ENCODE measurements at regions not wholly inside any gene's neighbourhood (a gene's known extent, or its start where the extent isn't known, plus 50 kb on each side); places are given as distances from the start of the nearest gene placed in this dataset.

DNA sequence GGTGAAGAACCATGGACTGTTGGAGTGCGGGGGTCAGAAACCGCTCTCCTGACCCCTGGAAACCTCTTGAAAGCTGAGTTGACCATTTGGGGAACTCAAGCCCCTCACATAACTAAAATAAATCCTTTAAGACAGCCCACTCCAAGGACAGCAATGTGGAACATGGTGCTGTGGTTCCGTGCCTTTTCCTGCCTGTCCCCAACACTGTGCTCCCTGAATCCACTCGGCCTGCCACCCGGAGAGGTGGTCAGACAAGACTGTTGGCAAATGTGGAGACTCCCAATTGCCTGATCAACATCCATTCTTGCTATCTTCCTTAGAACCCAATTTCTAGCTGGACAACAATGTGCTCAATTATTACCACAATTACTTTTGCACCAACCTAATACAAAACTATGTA is 286.0 kb downstream of the NPHP4 start:
- no peak for TF ChIP-seq POLR2AphosphoS5 (IDR thresholded peaks at IDR 0.05; ENCODE audit: low read depth, low read length)
- TF ChIP-seq FOXP2 (optimal IDR thresholded peaks at IDR 0.05; ENCODE audit: borderline replicate concordance, extremely low read depth, extremely low read length, insufficient read depth), result no peak
- no peak for TF ChIP-seq SIN3A (IDR thresholded peaks at IDR 0.05; ENCODE audit: borderline replicate concordance, insufficient read depth, low read length)
- no peak for TF ChIP-seq TAF1 (IDR thresholded peaks at IDR 0.05; ENCODE audit: borderline replicate concordance, insufficient read depth, low read length)
- TF ChIP-seq, protein P1, sequence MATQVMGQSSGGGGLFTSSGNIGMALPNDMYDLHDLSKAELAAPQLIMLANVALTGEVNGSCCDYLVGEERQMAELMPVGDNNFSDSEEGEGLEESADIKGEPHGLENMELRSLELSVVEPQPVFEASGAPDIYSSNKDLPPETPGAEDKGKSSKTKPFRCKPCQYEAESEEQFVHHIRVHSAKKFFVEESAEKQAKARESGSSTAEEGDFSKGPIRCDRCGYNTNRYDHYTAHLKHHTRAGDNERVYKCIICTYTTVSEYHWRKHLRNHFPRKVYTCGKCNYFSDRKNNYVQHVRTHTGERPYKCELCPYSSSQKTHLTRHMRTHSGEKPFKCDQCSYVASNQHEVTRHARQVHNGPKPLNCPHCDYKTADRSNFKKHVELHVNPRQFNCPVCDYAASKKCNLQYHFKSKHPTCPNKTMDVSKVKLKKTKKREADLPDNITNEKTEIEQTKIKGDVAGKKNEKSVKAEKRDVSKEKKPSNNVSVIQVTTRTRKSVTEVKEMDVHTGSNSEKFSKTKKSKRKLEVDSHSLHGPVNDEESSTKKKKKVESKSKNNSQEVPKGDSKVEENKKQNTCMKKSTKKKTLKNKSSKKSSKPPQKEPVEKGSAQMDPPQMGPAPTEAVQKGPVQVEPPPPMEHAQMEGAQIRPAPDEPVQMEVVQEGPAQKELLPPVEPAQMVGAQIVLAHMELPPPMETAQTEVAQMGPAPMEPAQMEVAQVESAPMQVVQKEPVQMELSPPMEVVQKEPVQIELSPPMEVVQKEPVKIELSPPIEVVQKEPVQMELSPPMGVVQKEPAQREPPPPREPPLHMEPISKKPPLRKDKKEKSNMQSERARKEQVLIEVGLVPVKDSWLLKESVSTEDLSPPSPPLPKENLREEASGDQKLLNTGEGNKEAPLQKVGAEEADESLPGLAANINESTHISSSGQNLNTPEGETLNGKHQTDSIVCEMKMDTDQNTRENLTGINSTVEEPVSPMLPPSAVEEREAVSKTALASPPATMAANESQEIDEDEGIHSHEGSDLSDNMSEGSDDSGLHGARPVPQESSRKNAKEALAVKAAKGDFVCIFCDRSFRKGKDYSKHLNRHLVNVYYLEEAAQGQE (IDR thresholded peaks at IDR 0.05; ENCODE audit: insufficient read depth in 1 of 2, low read depth in 2 of 2, low read length in 2 of 2), result no peak

- TF ChIP-seq SIN3A (IDR thresholded peaks at IDR 0.05; ENCODE audit: borderline replicate concordance, insufficient read depth, low read length) (no peak), TAF1 (IDR thresholded peaks at IDR 0.05; ENCODE audit: borderline replicate concordance, insufficient read depth, low read length) (no peak), FOXP2 (optimal IDR thresholded peaks at IDR 0.05; ENCODE audit: borderline replicate concordance, extremely low read depth, extremely low read length, insufficient read depth) (no peak), POLR2AphosphoS5 (IDR thresholded peaks at IDR 0.05; ENCODE audit: low read depth, low read length) (no peak)
- TF ChIP-seq, protein P1 (IDR thresholded peaks at IDR 0.05; ENCODE audit: insufficient read depth in 1 of 2, low read depth in 2 of 2, low read length in 2 of 2), result no peak
Measured at GRCh38 chr1:5705751-5706150, 286.5 kb downstream of the NPHP4 start.

DNA sequence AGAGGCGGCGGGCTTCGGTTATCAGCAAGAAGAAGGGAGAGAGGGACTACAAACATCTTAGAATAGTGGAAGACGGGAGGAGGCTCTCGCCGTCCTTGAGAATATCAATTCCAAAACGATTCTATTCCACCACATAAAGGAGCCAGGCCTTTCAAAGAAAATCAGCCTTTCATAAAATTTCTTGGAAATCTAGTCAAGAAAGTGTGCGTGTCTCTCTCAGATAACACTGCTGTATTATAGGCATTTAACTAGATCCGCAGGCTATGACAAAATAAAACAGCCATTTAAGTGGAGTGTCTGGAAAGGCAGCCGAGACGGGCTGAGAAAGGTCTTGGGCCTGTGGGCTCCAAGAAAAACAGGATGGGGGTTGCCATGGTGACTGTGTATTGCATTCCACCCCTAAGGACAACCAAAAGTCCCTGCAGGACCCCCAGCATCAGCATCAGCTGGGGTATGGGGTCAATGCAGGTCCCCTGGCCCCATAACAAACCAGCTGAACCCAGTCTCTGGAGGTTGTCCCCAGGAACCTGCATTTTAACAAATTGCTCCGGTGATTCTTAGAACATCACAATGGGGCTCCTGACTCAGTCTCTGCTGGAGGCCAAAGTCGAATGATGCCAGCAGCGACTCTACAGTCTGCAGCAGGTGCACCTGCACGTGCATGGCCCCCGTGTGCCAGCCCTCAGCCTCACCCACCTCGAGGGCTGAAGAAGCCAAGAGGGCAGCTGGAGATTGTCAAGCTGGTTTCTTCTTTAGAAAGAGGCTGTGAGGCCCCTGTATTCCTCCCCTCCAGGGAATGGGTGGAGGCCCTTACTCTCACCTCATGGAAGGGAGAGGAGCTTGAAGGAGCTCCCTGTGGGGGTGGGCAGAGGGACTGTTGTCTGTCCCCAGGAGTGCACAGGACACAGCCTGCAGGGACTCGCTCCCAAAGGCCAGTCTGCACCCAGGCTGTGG is 287.4 kb downstream of the NPHP4 start:
- TF ChIP-seq TAF1 (IDR thresholded peaks at IDR 0.05; ENCODE audit: borderline replicate concordance, insufficient read depth, low read length) (no peak), FOXP2 (optimal IDR thresholded peaks at IDR 0.05; ENCODE audit: borderline replicate concordance, extremely low read depth, extremely low read length, insufficient read depth) (no peak), POLR2AphosphoS5 (IDR thresholded peaks at IDR 0.05; ENCODE audit: low read depth, low read length) (no peak), SIN3A (IDR thresholded peaks at IDR 0.05; ENCODE audit: borderline replicate concordance, insufficient read depth, low read length) (no peak)
- TF ChIP-seq, protein P1 (IDR thresholded peaks at IDR 0.05; ENCODE audit: insufficient read depth in 1 of 2, low read depth in 2 of 2, low read length in 2 of 2), result no peak

GRCh38 chr1:5701642-5702041 is 290.6 kb downstream of the NPHP4 start:
- TF ChIP-seq, protein P1 (IDR thresholded peaks at IDR 0.05; ENCODE audit: insufficient read depth in 1 of 2, low read depth in 2 of 2, low read length in 2 of 2), result no peak

Measured in PFSK-1 (cell line).